ENCODE measurements at regions not wholly inside any gene's neighbourhood (a gene's known extent, or its start where the extent isn't known, plus 50 kb on each side); places are given as distances from the start of the nearest gene placed in this dataset.
"Not testable (repeated sequence)": the region's sequence is repeated elsewhere in the genome, so short reads cannot be mapped to it uniquely, and the experiment has no call there.

DNA sequence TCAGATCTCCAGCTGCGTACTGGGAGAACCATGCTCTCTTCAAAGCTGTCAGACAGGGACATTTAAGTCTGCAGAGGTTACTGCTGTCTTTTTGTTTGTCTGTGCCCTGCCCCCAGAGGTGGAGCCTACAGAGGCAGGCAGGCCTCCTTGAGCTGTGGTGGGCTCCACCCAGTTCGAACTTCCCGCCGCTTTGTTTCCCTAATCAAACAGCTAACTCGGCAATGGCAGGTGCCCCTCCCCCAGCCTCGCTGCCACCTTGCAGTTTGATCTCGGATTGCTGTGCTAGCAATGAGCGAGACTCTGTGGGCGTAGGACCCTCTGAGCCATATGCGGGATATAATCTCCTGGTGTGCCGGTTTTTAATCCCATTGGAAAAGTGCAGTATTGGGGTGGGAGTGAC is 387.1 kb downstream of the MLLT3 start:
- not testable (repeated sequence) for H3K36me3 ChIP-seq (ENCODE audit: control insufficient read depth, insufficient read depth, low read length); H3K4me1 ChIP-seq (ENCODE audit: control insufficient read depth, insufficient read depth, low read length); H3K27ac ChIP-seq (ENCODE audit: low read depth, low read length); H3K9ac ChIP-seq (ENCODE audit: low read length); H3K4me3 ChIP-seq (ENCODE audit: low read length); H3K27me3 ChIP-seq (ENCODE audit: control insufficient read depth, insufficient read depth, low read length)

GRCh38 chr9:20228096-20228495 is 394.2 kb downstream of the MLLT3 start:
- H3K27ac ChIP-seq (ENCODE audit: low read depth, low read length), result no peak overlapping the region
- no peak overlapping the region for H3K9ac ChIP-seq (ENCODE audit: low read length)
- H3K36me3 ChIP-seq (ENCODE audit: control insufficient read depth, insufficient read depth, low read length), result no peaks in the 10 kb centered on the region
- no peaks in the 10 kb centered on the region for H3K27me3 ChIP-seq (ENCODE audit: control insufficient read depth, insufficient read depth, low read length)
- H3K4me3 ChIP-seq (ENCODE audit: low read length), result no peak overlapping the region
- no peaks in the 10 kb centered on the region for H3K4me1 ChIP-seq (ENCODE audit: control insufficient read depth, insufficient read depth, low read length)

DNA sequence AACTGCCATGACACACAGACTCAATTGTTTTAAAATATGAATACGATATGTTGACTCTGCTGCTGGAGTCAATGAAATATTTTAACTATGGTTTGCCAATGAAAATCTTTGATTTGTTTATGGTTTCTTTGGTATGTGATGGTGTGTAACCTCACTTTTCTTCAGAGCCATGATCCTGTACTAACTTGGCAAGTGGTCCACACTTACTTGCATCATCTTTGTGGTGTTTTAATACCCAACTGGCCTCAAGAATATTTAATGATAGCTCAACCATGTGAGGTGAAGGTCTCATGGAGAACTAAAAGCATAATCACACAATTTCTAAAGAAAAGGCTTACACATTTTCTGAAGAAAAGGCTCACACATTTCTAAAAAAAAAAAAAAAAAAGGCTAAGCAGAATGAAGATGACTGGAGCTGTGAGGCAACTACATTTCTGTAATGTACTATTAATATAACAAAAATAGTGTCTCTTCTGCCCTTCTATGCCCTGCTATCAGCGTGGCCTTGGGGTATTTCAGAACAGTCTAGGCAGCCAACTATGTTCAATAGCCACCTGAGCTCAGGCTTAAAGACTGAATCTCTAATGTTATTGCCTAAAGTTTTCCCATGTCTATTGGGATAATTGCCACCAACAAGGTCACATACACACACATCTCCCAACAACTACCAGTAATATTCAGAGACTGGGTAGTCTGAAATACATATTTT is 395.0 kb downstream of the MLLT3 start:
- H3K27ac ChIP-seq (ENCODE audit: low read depth, low read length), result no peak overlapping the region

DNA sequence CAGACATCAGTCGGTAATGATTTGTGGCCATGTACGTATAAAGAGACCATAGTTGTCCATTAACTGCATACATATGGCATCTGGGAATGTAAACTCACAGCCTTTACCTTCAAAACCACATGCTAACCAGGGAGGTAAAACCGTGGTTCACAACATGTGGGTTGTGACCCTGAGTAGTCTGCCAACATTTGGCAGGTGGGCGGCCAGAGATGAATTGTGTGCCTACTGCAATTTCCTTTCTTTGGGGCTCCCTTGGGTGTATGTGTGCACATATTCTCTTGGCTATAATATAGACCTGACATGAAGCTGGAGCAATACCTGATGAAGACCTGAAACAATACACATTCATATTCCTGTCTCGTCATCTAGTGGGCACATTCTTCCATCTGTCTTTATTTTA is 396.0 kb downstream of the MLLT3 start:
- Histone ChIP-seq H3K4me1 (ENCODE audit: control insufficient read depth, insufficient read depth, low read length) (no peaks in the 10 kb centered on the region), H3K4me3 (ENCODE audit: low read length) (no peak overlapping the region), H3K27ac (ENCODE audit: low read depth, low read length) (no peak overlapping the region), H3K27me3 (ENCODE audit: control insufficient read depth, insufficient read depth, low read length) (no peaks in the 10 kb centered on the region), H3K36me3 (ENCODE audit: control insufficient read depth, insufficient read depth, low read length) (no peaks in the 10 kb centered on the region), H3K9ac (ENCODE audit: low read length) (no peak overlapping the region)

More for the DNA sequence above, 395.0 kb downstream of the MLLT3 start:
- Histone ChIP-seq H3K9ac (ENCODE audit: low read length) (no peak overlapping the region), H3K4me1 (ENCODE audit: control insufficient read depth, insufficient read depth, low read length) (no peaks in the 10 kb centered on the region), H3K4me3 (ENCODE audit: low read length) (no peak overlapping the region), H3K27me3 (ENCODE audit: control insufficient read depth, insufficient read depth, low read length) (no peaks in the 10 kb centered on the region), H3K36me3 (ENCODE audit: control insufficient read depth, insufficient read depth, low read length) (no peaks in the 10 kb centered on the region)

GRCh38 chr9:20225826-20226225 is 396.5 kb downstream of the MLLT3 start:
- H3K4me3 ChIP-seq (ENCODE audit: low read length), result no peak overlapping the region
- H3K9ac ChIP-seq (ENCODE audit: low read length), result no peak overlapping the region

DNA sequence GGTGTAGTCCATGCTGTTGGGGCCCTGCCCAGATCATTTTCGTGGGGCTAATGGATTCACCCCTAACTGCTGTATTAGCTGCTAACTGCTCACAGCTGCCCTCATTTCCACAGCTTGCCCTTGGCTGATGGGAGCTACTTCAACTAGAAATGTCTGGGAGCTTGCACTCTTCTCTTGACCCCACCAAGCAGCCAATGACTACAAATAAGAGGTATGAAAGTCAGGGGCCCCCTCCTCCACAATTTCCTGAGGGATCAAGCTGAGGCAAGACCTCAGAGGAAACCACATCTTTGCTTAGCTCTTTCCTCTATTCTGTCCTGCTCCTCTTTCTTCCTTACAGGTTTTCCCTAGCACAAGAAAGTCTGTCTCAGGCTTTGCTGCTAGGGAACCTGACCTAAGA is 397.5 kb downstream of the MLLT3 start:
- Histone ChIP-seq H3K4me1 (ENCODE audit: control insufficient read depth, insufficient read depth, low read length) (no peaks in the 10 kb centered on the region), H3K36me3 (ENCODE audit: control insufficient read depth, insufficient read depth, low read length) (no peaks in the 10 kb centered on the region), H3K9ac (ENCODE audit: low read length) (no peak overlapping the region), H3K27me3 (ENCODE audit: control insufficient read depth, insufficient read depth, low read length) (no peaks in the 10 kb centered on the region), H3K4me3 (ENCODE audit: low read length) (no peak overlapping the region), H3K27ac (ENCODE audit: low read depth, low read length) (no peak overlapping the region)

More at GRCh38 chr9:20225826-20226225, 396.5 kb downstream of the MLLT3 start:
- Histone ChIP-seq H3K27me3 (ENCODE audit: control insufficient read depth, insufficient read depth, low read length) (no peaks in the 10 kb centered on the region), H3K4me1 (ENCODE audit: control insufficient read depth, insufficient read depth, low read length) (no peaks in the 10 kb centered on the region), H3K27ac (ENCODE audit: low read depth, low read length) (no peak overlapping the region), H3K36me3 (ENCODE audit: control insufficient read depth, insufficient read depth, low read length) (no peaks in the 10 kb centered on the region)

- Histone ChIP-seq H3K27me3 (ENCODE audit: control insufficient read depth, insufficient read depth, low read length) (no peaks in the 10 kb centered on the region), H3K4me3 (ENCODE audit: low read length) (no peak overlapping the region), H3K4me1 (ENCODE audit: control insufficient read depth, insufficient read depth, low read length) (no peaks in the 10 kb centered on the region), H3K27ac (ENCODE audit: low read depth, low read length) (no peak overlapping the region), H3K36me3 (ENCODE audit: control insufficient read depth, insufficient read depth, low read length) (no peaks in the 10 kb centered on the region), H3K9ac (ENCODE audit: low read length) (no peak overlapping the region)
Measured at GRCh38 chr9:20220286-20220685, 402.0 kb downstream of the MLLT3 start.

DNA sequence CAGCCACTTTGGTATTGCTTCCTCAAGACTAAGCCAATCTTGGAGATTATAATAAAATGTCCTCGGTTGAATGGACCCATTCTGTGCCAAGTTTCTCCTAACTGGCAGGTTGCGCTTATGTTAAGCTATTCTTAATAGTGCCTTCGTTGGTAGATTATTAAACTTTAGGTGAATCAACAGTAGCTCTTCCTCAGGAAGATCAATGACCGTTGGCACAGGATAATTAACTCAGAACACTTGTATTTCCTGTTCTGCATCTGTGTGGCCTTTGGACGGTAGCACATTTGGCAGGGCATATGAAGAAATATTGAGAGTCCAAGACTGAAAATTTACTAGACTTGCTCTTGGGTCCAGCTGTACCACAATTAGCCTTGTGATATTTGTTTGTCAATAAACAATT is 402.9 kb downstream of the MLLT3 start:
- no peak overlapping the region for H3K27ac ChIP-seq (ENCODE audit: low read depth, low read length)
- H3K4me1 ChIP-seq (ENCODE audit: control insufficient read depth, insufficient read depth, low read length), result no peaks in the 10 kb centered on the region
- no peaks in the 10 kb centered on the region for H3K27me3 ChIP-seq (ENCODE audit: control insufficient read depth, insufficient read depth, low read length)
- H3K36me3 ChIP-seq (ENCODE audit: control insufficient read depth, insufficient read depth, low read length), result no peaks in the 10 kb centered on the region
- no peak overlapping the region for H3K9ac ChIP-seq (ENCODE audit: low read length)
- H3K4me3 ChIP-seq (ENCODE audit: low read length), result no peak overlapping the region

DNA sequence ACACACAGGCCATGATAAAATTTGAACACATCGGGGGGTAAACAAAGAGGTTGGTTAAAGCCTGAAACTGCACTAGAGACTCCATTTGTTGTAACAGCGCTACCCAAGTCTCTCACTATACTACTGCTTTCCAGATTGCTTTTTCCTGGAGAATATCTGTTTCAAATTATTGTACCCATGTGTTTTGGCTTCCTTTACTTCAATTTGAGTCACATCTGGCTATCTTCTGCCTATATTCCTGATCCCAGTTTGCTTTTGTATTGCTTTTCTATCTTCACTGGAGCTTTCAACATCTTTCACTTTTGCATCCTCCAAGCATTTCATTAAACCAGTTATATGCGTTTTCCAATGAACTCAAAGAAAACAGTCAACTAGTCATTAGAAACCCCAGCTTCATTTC is 404.7 kb downstream of the MLLT3 start:
- Histone ChIP-seq H3K4me3 (ENCODE audit: low read length) (no peak overlapping the region), H3K36me3 (ENCODE audit: control insufficient read depth, insufficient read depth, low read length) (no peaks in the 10 kb centered on the region), H3K4me1 (ENCODE audit: control insufficient read depth, insufficient read depth, low read length) (no peaks in the 10 kb centered on the region), H3K27ac (ENCODE audit: low read depth, low read length) (no peak overlapping the region), H3K9ac (ENCODE audit: low read length) (no peak overlapping the region), H3K27me3 (ENCODE audit: control insufficient read depth, insufficient read depth, low read length) (no peaks in the 10 kb centered on the region)

DNA sequence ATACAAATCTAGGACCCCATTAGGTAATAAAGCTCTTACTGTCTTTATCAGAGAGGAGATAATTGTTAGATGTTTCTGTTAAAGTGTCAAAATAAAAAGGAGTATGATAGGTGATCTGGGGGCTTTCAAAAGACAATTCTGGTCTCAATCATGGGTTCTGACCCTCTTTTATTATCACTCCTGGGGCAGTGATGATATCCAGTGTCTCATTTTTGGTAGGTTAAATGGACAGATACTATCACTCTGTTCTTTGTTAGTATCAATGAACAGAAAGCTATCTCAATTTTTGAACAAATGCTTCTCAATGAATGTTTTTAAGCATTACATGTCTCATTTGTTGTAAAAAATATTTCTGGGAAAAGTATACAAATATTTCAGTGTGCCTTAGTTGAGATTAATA is 405.9 kb downstream of the MLLT3 start:
- Histone ChIP-seq H3K4me1 (ENCODE audit: control insufficient read depth, insufficient read depth, low read length) (no peaks in the 10 kb centered on the region), H3K4me3 (ENCODE audit: low read length) (no peak overlapping the region), H3K9ac (ENCODE audit: low read length) (no peak overlapping the region), H3K27me3 (ENCODE audit: control insufficient read depth, insufficient read depth, low read length) (no peaks in the 10 kb centered on the region), H3K36me3 (ENCODE audit: control insufficient read depth, insufficient read depth, low read length) (no peaks in the 10 kb centered on the region), H3K27ac (ENCODE audit: low read depth, low read length) (no peak overlapping the region)

- Histone ChIP-seq H3K4me1 (ENCODE audit: control insufficient read depth, insufficient read depth, low read length) (no peaks in the 10 kb centered on the region), H3K9ac (ENCODE audit: low read length) (no peak overlapping the region), H3K4me3 (ENCODE audit: low read length) (no peak overlapping the region), H3K27ac (ENCODE audit: low read depth, low read length) (no peak overlapping the region), H3K36me3 (ENCODE audit: control insufficient read depth, insufficient read depth, low read length) (no peaks in the 10 kb centered on the region), H3K27me3 (ENCODE audit: control insufficient read depth, insufficient read depth, low read length) (no peaks in the 10 kb centered on the region)
Measured at GRCh38 chr9:20215552-20215951, 406.7 kb downstream of the MLLT3 start.

DNA sequence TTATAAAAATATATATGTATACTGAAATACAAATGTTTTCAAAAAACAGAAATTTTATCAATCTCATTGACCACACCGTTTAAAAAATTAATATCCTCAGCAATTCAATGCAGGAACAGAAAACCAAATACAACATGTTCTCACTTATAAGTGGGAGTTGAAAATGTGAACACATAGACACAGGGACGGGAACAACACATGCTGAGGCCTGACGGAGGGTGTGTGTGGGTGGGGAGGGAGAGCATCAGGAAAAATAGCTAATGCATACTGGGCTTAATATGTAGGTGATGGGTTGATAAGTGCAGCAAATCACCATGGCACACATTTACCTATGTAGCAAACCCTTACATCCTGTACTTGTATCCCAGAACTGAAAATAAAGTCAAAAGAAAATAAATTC is 409.5 kb downstream of the MLLT3 start:
- Histone ChIP-seq H3K27ac (ENCODE audit: low read depth, low read length) (no peak overlapping the region), H3K4me3 (ENCODE audit: low read length) (no peak overlapping the region), H3K36me3 (ENCODE audit: control insufficient read depth, insufficient read depth, low read length) (no peaks in the 10 kb centered on the region), H3K27me3 (ENCODE audit: control insufficient read depth, insufficient read depth, low read length) (no peaks in the 10 kb centered on the region), H3K9ac (ENCODE audit: low read length) (no peak overlapping the region), H3K4me1 (ENCODE audit: control insufficient read depth, insufficient read depth, low read length) (no peaks in the 10 kb centered on the region)

All from rectal smooth muscle tissue (tissue), 1 donor.